HUDEP-2 (cell line): ENCODE measurements at regions not wholly inside any gene's neighbourhood (a gene's known extent, or its start where the extent isn't known, plus 50 kb on each side); places are given as distances from the start of the nearest gene placed in this dataset.
"Not testable (repeated sequence)": the region's sequence is repeated elsewhere in the genome, so short reads cannot be mapped to it uniquely, and the experiment has no call there.

Experiments used
- DNase-seq, 76 experiments: peaks; one replicate each; lab custom pipeline; 2025; ENCODE audit not compliant: unreplicated experiment in 76 of 76; lab: John Stamatoyannopoulos, UW

- DNase-seq, result not testable (repeated sequence)
Measured at GRCh38 chrX:149420566-149420965, 84.5 kb downstream of the IDS start.

- no peak for DNase-seq
Measured at GRCh38 chrX:149398027-149398426, 107.1 kb downstream of the IDS start.

GRCh38 chrX:149392921-149393320, 112.2 kb downstream of the IDS start:
- no peak for DNase-seq

DNA sequence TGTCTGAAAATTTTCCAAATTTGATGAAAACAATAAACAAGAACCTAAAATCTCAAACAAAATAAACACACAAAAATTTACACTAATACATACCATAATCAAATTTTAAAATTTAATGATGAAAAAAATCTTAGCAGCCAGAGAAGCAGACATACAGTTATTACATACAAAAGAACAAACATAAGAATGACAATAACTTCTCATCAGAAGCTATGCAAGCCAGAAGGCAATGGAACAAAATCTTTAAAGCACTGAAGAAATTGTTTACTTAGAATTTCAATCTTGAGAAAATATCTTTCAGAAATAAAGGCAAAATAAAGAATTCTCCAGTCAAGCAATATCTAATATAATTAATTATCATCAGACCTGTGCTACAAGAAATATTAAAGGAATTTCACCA, 121.3 kb downstream of the IDS start:
- DNase-seq, result no peak

DNA sequence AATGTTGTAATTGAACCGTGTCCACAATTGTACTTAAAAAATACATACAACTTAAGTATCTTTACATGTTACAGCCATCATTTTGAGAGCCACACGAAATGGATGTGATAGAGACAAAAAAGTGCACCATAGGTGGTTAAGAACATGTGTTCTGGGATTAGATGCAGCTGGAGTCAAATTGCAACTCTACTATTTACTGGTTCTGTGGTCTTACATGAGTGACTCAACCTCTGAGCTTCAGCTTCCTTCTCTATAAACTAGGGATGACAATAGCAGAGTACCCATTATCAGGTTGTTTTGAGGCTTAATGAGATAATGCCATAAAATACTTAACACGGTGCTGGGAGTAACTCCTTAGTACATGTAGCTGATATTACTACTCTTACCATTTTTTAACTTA, 130.4 kb downstream of the IDS start:
- no peak for DNase-seq

- DNase-seq, result no peak
Measured at GRCh38 chrX:149372866-149373265, 132.2 kb downstream of the IDS start.

DNA sequence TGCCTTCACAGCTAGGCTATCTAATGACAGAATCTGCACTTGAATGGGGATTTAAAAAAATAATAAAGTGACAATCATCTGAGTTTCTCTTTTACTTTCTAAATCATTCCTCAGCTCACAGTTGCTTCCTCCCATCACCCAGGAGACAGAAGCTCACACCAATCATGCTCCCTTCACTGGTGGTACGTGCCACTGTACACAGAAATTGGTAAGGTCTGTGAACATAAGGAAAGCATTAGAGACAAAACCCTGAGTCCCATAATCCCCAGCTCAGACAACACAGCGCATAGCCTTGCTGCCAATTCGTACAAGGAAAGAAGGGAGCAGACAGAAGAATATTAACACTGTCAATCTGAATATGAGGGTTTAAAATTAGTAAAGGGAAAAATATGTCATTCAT, 133.1 kb downstream of the IDS start:
- DNase-seq, result no peak

DNA sequence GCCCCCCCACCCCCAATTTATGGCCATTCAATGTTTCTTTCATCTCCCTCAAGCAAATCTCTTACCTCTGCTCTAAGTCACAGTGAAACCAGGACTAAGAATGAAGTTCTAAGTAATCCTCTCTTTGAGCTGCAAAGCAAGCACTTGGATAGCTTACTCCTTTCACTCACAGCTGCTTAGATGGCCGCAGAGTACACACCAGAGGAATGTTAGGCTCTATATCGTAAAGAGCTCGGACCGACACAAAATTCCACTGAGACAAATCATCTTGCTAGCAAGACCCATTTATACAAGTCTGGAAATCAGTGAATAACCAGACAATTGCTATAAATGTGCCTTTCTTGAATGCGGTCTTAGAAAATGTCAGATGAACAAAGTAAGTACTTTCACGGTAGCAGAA, 135.0 kb downstream of the IDS start:
- no peak for DNase-seq

GRCh38 chrX:149365552-149365951, 139.6 kb downstream of the IDS start:
- no peak for DNase-seq

GRCh38 chrX:149365061-149365460, 140.0 kb downstream of the IDS start:
- DNase-seq, result no peak

GRCh38 chrX:149363965-149364364, 141.1 kb downstream of the IDS start:
- no peak for DNase-seq

- no peak for DNase-seq
Measured at GRCh38 chrX:149346306-149346705, 158.8 kb downstream of the IDS start.

- no peak for DNase-seq
Measured at GRCh38 chrX:149322316-149322715, 182.8 kb downstream of the IDS start.

DNA sequence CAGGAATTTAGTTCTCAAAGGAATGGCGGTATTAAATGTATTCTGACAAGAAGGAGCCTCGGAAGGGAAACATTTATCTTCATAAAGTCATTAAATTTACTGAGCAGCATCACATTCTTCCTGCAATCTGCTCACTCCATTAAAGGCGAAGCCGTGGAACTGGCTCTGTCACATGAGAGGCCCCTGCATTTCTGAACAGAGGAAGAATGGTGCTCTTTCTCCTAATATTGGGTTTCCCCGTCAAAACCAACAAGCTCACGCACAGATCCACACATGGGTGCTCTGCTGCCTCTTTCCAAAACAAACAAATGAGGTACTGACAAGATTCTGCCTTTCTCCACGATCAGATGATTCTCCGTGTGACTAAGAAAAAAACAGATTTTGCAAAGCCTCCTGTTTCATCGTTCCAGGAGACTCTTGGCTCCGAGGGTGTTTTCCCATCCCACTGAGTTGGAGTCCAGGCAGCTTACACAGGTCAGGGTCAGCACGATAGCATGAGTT, 191.2 kb downstream of the IDS start:
- no peak for DNase-seq

- no peak for DNase-seq
Measured at GRCh38 chrX:149312988-149313387, 192.1 kb downstream of the IDS start.

DNA sequence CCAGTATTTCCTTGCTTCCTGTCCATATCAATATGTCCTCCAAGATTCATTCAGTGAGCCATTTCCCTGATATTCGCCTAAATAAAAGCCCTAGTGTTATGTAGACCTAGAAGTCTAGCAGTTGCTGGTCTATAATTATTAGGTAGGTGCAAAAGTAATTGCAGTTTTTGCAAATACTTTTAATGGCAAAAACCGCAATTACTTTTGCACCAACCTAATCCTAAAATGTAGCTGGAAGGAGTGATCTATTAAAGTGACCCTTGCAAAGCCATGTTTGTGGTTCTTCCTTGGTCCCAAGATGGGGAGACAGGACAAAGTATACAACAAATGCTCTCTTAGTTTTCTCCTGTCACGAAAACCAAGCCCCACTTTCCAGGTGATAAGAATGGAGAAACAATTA, 193.0 kb downstream of the IDS start:
- no peak for DNase-seq

- no peak for DNase-seq
Measured at GRCh38 chrX:149302705-149303104, 202.4 kb downstream of the IDS start.

- DNase-seq, result no peak
Measured at GRCh38 chrX:149298111-149298510, 207.0 kb downstream of the IDS start.

DNA sequence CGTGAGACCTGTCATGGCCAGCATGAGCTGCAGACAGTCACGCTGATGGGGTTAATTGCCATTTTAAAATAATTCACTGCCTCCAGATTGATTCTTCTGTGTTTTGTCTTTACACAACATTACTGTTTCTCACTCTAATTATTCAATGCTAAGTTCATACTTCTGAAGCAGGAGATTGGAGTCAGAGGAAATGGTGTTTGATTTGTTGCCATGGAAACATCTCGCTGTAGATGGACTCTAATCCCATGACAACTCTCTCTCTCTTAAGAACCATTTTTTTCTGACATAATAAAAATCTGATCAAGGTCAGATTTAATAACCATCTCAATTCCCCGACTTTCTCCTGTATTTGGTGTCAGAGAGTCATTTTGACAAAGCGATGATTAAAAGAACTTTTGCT, 209.0 kb downstream of the IDS start:
- no peak for DNase-seq

GRCh38 chrX:149286940-149287349, 218.2 kb downstream of the IDS start:
- peak in 17 of 76 experiments; percentile 0 to 26 (median 1) for DNase-seq

DNA sequence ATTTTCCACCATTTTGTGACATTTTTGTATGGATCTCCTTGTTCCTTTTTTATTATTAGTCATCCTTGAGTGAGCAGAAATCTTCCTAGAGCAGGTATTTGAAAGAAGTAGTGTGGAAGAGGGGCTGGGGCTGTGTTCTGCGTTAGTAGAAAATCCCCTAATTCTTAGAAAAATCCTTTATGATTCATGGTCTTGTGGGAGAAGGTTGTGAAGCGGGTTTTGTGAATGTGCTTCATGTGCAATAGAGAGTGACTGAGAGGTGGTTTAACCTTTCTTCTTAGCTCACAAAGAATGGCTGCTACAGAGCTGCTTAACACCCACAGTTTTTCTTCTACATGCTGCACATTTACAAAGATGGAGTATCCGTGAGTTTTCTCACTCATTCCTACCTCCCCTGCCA, 220.5 kb downstream of the IDS start:
- DNase-seq, result no peak

- DNase-seq, result no peak
Measured at GRCh38 chrX:149283853-149284252, 221.3 kb downstream of the IDS start.

- DNase-seq, result no peak
Measured at GRCh38 chrX:149282909-149283308, 222.2 kb downstream of the IDS start.
